NCI-H748 (cell line): ENCODE measurements at regions not wholly inside any gene's neighbourhood (a gene's known extent, or its start where the extent isn't known, plus 50 kb on each side); places are given as distances from the start of the nearest gene placed in this dataset.
"Not testable (repeated sequence)": the region's sequence is repeated elsewhere in the genome, so short reads cannot be mapped to it uniquely, and the experiment has no call there.

Experiments used
- DNase-seq: peaks from one replicate; lab custom pipeline; 2025; ENCODE audit not compliant: unreplicated experiment; lab: John Stamatoyannopoulos, UW

DNA sequence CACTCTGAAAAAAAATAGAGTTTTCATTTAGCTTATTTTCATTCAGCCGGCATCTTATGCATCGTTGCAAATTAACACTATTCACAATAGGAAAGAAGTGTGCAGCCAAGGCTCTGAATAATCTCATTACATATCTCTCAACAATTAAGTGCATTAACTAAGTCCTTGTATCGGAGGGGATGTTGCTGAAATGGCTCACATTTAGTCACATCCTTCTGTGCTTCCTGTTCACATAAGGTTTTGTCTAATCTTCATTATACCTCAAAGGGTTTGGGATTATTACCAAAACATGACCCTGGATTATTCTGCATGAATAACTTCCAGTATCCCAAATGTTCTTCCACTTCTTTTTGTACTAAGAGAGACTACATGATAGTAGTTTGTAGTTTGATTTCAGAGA, 278.0 kb upstream of the GRIA1 start:
- no peak for DNase-seq

DNA sequence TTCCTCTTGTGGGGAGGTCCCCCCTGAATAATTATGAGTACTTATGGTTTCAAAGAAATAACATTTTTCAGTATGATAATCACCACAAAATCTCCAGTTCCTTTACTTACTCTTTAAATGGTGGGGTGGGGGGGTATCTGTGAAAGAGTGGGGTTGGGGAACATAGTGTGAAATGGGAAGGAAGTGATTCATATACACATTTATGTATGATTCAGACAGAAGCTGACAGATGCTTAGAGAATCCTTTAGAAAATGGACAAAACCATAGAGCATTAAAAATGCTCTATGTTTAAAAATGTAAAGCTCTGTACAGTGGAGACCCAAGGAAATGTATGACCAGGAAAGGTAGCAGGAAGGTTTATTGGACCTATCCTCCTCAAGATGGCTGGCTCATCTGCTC, 267.5 kb upstream of the GRIA1 start:
- no peak for DNase-seq

DNA sequence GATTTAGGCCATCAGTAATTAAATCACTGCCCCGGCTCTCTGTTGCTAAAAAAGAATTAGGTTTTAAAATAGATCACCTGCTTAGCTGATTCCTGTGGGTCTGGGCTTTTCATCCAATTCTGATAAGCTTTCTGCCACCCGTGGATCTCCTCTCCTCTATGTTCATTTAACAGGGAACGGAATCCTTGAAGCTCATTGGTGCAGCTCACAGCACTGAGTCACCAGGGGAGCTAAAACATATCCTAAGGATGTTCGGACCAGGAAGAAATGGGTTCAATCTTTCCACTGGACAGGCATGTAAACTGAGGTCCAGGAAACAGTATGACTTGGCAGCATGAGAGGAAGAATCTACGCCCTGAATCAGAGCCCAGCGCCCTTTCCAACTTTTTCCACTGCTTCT, 267.1 kb upstream of the GRIA1 start:
- DNase-seq, result no peak

DNA sequence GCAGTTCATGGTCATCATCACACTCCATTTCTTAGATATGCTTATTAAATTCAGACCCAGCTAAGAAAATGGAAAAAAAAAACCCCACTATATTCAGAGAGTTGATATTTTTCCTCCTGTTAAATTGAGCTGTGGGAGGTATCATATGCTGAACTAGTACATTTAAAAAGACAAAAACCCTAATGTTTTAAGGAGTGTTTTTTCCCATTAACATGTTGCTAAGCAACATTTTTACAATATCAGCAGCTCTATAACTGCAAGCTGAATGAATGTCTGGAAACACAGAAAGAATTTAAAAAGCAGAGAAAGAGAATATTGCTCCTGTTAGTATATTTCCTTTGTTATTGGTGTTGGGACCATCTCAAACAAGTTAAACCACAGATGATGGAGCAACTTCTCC, 265.8 kb upstream of the GRIA1 start:
- DNase-seq, result no peak

DNA sequence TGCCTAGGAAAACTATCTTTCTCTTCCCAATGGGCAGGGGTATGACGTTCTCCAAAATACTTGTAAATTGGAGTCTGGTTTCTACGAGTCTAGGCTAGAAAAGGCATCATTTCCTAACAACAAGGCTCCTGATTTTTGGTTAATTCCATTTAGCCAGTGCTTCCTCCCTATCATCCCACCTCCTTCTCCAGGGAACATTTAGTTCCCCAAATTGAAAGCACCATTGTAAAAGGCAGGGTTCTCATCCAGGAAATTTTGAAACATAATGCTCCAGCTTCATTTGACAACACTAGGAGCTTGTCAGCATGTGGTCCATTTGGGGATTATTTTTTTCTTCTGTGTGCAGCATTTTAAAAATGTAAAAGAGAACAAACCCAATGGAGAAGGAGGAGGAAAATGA, 256.5 kb upstream of the GRIA1 start:
- DNase-seq, result no peak

DNA sequence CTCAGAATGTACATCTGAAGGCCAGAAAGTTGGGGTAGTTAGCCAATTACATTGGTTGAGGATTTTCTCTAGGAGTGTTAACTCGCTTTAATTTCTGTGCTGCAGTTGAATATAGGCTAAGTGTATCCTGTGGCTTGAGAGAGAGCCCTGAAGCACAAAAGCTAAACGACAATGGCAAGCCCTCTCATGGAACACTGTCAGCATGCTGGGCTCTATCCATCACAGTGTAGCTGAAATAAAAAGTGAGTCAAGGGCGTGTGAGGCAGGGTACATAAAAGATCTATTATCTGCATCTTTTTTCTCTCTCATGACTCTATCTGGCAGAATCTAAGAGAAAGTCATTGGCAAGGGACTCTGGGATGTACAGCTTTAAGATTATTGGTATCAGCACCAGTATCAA, 254.2 kb upstream of the GRIA1 start:
- DNase-seq, result no peak

DNA sequence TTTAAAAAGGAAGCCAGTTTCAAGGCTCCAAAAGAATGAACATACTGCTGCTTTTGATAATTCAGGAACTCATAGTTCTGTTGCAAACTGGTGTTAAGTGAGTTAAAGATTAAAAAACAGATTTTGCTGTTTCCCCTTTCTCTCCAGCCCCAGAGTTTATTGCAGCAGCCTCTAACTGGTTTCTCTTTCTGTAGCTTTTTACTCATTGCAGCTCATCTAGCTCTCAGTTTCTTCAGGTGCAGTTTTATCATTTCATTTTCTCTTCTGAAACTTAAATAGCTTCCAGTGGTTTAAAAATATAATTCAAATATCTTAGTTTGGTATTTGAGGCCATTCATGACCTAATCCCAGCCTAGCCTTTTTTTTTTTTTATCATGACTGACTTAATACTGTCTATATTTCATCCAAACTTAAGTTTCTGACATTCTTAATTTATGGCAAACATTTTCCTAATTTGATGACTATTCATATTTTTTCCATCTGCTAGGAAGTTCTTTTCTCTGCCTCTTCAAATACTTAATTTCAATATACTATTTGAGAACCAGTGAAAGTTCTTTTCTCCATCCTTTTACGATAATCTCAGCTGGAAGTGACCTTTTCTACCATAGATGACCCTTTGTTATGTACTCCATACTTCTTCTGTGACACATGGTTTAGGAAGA, 252.7 kb upstream of the GRIA1 start:
- no peak for DNase-seq

DNA sequence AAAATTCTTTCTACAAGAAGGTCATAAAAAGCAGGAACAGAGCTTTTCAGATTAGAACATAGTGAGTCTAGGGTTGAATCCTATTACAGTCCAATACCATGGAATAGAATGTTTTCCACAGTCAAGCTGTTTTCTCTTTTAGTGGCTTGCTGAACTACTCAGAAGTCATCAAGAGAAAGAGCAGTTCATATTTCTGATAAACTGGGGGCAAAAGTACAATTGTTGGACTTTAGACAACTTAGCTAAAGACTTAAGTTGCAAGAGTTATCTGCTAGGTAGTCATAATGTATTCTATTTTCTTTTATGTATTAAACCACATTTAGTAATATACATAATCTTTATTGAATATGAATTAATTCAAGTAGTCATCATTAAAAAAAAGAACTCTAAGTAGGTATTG, 233.1 kb upstream of the GRIA1 start:
- DNase-seq, result no peak

DNA sequence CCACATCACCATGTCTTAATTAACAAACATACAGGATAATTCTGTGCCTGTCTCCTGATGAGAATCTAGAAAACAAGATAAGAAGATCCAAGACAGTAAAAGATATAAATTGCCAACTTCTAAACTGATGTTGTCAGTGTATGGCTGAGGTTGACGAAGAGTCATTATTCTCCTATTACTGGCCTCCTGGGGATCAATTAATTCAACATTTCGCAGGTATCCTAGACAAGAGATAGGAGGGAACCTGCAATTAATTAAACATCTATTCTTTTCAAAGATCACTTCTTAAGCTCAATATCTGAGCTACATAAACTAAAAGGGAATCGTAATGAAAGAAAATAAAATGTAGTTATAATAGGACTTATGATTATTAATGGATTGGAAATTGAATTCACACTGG, 232.0 kb upstream of the GRIA1 start:
- no peak for DNase-seq

DNA sequence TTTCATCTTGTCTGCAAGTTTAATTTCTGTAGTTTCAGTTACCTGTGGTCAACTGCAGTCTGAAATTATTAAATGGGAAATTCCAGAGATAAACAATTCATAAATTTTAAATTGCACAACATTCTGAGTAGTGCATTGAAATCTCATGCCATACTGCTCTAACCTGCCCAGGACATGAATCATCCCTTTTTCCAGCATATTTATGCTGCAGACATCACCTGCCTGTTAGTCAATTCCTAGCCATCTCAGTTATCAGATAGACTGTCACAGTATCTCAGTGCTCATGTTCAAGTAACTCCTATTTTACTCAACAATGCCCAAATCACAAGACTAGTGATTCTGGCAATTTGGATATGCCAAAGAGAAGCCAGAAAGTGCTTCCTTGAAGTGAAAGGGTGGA, 223.0 kb upstream of the GRIA1 start:
- no peak for DNase-seq

DNA sequence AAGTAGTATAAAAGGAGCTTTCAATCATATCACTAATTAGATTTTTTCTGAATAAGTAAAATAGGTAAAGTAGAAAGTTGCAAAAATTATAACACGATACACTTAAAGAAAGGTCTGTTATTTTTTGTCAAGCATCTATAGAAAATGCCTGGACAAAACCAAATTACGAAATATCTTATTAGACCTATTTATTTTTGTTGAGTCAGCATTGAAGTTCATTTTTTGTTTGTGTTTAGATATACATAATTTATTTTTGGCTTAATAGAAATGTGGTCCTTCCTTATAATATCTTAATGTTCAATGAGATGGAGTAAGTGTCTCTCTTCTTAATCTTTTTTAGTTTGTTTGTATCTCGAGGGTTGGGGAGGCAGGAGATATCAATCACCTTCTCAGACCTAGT, 214.8 kb upstream of the GRIA1 start:
- DNase-seq, result no peak

DNA sequence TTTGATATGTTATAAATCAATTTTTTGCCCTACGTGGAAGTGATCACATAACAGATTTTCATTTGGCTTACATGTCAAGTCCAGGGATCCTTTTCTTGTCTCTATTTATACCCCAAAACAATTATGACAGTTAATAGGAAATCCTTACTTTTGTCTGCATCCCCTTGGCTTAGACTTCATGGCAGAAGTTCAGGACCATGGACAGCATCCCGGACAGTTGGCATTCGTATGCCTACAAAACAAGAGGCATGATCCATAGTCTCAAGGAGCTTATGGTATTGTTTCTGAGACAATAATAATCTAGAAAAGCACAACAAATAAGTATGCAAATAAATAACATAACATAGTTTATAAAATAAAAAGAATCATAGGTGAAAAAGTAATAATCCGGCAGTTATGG, 214.3 kb upstream of the GRIA1 start:
- DNase-seq, result no peak

DNA sequence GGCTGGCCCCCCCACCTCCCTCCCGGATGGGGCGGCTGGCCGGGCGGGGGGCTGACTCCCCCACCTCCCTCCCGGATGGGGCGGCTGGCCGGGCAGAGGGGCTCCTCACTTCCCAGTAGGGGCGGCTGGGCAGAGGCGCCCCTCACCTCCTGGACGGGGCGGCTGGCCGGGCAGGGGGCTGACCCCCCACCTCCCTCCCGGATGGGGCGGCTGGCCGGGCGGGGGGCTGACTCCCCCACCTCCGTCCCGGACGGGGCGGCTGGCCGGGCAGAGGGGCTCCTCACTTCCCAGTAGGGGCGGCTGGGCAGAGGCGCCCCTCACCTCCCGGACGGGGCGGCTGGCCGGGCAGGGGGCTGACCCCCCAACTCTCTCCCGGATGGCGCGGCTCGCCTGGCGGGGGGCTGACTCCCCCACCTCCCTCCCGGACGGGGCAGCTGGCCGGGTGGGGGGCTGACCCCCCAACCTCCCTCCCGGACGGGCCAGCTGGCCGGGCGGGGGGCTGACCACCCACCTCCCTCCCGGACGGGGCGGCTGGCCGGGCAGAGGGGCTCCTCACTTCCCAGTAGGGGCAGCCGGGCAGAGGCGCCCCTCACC, 194.1 kb upstream of the GRIA1 start:
- not testable (repeated sequence) for DNase-seq

DNA sequence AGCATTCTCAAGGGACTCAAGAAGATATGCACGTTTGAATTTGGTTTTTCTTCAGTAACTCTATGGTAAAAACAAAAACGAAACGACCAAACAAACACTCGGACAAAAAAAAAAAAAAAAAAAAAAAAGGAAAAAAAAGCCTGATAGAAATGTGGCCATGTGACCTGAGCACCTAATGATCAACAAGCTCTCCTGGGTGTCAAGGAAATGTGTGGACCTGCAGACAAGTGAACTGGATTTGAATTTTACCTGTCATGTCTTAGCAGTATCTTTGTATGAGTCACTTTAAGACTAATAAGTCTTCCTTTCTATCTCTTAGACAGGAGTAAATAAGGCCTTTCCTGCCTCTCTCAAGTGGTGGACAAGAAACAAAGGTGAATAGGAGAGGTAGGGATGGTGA, 190.6 kb upstream of the GRIA1 start:
- no peak for DNase-seq

DNA sequence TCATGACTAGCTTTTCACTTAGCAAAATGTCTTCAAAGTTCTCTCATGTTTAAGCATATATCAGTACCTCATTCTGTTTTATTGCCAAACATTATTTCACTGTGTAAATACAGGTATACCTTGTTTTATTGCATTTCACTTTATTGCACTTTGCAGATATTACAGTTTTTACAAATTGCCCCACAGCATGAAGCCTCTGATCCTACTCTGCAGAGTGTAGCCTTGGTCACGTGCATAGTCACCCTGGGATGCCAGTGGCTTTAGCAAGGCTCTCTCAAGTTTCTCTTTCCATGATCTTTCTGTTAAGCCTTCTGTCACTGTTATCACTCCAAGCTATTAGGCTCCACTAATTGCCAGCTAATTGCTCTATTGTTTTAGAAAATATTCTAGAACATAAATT, 182.2 kb upstream of the GRIA1 start:
- DNase-seq, result peak; percentile 48

DNA sequence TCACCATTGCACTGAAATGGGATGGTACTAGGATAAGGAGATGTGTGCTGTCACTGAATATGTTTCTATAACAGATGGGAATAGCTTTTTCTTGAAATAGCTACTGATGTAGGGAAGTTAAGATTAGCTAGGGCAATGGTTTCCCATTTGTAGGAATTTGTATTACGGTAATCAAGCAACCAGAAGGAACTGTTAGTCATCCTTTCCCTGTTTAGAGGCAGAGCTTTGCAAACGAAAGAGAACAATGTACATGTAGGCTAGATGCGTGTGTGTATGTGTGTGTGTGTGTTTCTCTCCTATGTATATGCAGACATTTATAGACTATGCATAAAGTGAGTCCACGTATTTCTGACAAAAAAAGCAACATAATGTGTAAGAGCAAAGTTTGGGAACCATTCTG, 171.9 kb upstream of the GRIA1 start:
- no peak for DNase-seq

DNA sequence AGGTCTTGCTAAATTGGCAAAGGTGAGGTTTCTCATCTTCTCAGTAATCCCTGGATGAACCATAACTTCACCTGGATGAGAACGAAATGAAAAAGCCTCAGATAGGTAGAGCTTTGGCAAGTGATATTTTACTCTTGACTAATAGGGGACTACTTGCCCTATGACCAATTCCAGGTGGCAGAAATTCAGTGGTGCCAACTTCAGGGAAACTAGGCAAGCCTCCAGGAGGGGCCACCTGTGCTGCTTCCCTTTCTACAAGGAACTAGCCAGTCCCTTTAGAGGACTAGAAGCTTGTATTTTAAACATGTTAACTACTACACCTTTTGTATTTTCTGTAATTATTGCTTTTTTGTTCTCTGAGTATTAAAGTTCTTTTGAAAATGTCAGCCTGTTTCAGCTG, 169.0 kb upstream of the GRIA1 start:
- DNase-seq, result no peak

DNA sequence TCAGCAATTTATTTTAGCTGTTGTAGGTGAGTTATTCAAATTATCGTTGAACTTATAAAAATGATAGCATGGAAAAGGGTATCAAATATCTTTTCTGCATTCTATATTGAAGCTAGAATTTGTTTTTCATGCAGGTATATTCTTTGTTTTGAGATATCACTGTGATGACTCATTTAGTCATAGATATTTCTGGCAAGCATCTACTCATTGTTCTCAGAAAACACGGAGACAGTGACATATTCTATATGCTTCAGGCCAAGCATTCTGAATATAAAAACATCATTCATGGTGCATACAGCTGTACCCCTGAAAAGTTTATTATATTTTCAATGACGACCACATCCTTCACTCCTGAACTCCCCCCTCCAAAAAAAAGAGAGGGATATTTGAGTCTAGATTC, 150.3 kb upstream of the GRIA1 start:
- DNase-seq, result no peak

DNA sequence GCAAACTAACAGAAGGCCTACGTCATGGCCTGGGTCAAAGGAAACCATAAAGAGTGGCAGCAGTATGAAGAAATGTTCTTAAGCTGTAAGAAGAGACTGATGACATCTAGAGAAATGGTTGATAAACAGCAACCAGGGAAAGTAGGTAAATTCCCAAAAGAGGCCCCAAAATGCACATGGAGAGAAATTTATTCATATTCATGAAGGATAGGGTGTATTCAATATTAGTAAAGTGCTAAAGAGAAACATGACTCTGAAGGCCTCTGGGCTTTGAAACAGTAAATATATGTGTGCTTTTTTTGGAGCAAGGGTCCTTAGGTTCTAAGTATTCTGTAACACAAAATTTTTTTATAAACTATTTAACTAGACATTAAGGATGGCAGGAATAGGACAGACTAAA, 149.7 kb upstream of the GRIA1 start:
- no peak for DNase-seq

DNA sequence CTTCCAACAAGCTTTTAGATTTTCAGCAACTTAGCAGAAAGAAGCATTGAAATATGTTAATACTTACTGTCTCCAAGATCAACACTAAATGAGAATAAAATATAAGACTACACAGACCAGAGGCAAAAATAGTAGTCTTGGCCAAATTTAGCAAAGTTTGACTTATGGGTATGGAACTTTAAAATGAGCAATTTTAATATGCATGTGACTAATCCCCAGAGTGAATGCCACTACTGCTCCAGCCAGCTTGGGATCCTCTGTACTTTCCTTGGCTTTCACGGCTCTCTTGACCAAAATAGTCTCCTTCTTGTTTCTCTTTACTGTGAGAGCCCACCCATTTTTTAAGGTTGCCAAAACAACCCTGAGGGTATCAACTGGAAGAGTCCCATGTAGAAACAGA, 148.0 kb upstream of the GRIA1 start:
- no peak for DNase-seq

DNA sequence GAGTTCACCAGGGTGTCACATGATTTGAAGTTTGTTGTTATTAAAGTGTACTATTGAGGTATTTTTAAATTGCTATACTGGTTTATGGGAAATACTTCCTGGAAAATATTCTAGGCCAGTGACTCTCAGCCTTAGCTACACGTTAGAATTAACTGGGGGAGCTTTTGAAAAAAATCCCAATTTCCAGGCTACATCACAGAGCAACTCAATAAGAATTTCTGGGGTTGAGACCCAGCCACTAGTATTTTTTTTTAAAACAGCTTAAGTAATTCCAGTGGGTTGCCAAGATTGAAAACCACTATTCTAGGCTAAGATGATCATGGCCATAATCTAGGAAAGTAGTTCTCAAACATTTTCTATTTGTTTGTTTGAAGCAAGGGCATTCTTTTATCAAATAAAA, 142.9 kb upstream of the GRIA1 start:
- DNase-seq, result no peak

DNA sequence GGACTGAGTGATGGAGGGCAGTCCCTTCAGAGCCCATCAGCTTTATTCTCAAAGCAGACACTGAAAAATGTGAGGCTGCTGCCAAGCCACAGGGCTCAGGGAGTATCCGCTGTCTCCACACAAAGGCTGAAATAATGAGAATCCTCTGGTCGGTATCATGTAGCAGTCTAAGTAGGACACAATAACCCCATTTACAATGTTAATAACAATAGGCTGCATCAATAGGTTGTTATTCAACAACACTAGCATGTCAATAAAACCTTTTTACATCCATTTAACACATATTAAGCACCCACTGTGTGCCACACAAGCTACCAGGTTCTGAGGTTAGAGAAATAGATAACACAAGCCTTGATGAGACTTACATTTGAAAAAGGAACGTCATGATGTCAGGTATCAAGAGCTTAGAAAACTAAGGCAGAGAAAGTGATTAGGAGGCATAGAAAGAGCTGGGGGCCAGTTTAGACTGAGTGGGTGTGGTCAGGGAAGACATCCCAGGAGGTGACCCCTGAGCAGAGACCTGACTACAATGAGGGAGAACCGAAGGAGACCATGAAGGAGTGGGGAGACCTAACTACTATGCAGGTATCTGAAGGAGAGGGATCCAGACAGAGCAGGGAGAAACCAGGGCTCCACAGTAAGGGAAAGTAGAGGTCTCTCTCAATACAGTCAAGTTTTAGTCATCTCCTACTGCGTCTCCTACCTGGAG, 140.1 kb upstream of the GRIA1 start:
- peak; percentile 68 for DNase-seq
